ENCODE measurements at regions not wholly inside any gene's neighbourhood (a gene's known extent, or its start where the extent isn't known, plus 50 kb on each side); places are given as distances from the start of the nearest gene placed in this dataset.

DNA sequence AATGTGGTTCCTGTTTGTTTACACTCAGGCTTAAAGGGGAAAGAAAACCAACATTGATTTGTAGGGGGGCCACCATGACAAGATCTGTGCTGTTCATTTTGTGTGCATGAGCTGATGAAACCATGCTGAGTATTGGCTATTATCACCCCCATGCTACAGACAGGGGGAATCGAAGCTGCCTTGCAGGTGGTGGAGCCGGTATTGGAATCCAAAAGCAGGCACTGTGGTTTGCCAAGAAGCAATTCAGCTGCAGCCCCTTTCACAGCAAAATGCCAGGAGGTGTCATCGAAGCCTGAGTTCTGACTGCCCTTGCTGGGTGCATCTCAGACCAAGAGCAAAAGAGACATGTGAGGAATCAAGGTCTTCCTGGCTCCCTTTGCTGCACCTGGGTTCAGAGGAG lies 221.9 kb downstream of the UXS1 start:
- H3K27ac ChIP-seq (ENCODE audit: low read depth, low read length): no peak overlapping the region
- TF ChIP-seq, protein P1, sequence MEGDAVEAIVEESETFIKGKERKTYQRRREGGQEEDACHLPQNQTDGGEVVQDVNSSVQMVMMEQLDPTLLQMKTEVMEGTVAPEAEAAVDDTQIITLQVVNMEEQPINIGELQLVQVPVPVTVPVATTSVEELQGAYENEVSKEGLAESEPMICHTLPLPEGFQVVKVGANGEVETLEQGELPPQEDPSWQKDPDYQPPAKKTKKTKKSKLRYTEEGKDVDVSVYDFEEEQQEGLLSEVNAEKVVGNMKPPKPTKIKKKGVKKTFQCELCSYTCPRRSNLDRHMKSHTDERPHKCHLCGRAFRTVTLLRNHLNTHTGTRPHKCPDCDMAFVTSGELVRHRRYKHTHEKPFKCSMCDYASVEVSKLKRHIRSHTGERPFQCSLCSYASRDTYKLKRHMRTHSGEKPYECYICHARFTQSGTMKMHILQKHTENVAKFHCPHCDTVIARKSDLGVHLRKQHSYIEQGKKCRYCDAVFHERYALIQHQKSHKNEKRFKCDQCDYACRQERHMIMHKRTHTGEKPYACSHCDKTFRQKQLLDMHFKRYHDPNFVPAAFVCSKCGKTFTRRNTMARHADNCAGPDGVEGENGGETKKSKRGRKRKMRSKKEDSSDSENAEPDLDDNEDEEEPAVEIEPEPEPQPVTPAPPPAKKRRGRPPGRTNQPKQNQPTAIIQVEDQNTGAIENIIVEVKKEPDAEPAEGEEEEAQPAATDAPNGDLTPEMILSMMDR (IDR thresholded peaks at IDR 0.05; ENCODE audit: low read depth, low read length): no peak
- DNase-seq (ENCODE audit: low read depth, low spot score): no peak
- ChIA-PET POLR2A (no interaction called here), CTCF (no interaction called here)
- no peak overlapping the region for H3K4me3 ChIP-seq (ENCODE audit: low read depth, low read length)
- H3K9me3 ChIP-seq (ENCODE audit: control insufficient read depth, insufficient read depth, low read length): peaks cover 24% of the 10 kb centered on the region
- H3K27me3 ChIP-seq (ENCODE audit: control insufficient read depth, insufficient read depth, low read length): peaks cover 6% of the 10 kb centered on the region

DNA sequence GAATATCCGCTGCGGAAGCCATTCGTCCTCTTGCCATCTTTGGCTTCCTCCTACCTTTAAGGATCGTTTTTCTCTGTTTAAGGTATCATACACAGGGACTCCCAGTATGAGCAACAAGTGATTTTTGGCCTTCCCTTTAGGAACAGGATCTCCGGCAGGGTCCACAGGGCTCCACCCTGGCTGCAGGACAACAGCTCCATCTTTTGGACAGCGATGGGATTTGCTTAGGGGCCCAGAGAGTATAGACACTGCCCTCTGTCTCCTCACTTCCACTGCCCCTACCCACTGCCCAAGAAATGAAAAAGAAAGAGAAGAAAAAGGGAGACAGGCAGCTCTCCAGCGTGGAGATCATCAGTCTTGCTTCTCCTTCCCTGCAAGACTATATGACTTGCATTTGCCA lies 224.5 kb downstream of the UXS1 start:
- peaks cover 6% of the 10 kb centered on the region for H3K9me3 ChIP-seq (ENCODE audit: control insufficient read depth, insufficient read depth, low read length)
- ChIA-PET POLR2A (no interaction called here), CTCF (no interaction called here)
- DNase-seq (ENCODE audit: low read depth, low spot score): no peak
- TF ChIP-seq, protein P1 (IDR thresholded peaks at IDR 0.05; ENCODE audit: low read depth, low read length): peak; percentile 32
- H3K27ac ChIP-seq (ENCODE audit: low read depth, low read length): no peak overlapping the region
- H3K4me3 ChIP-seq (ENCODE audit: low read depth, low read length): no peak overlapping the region
- H3K27me3 ChIP-seq (ENCODE audit: control insufficient read depth, insufficient read depth, low read length): peaks cover 6% of the 10 kb centered on the region

DNA sequence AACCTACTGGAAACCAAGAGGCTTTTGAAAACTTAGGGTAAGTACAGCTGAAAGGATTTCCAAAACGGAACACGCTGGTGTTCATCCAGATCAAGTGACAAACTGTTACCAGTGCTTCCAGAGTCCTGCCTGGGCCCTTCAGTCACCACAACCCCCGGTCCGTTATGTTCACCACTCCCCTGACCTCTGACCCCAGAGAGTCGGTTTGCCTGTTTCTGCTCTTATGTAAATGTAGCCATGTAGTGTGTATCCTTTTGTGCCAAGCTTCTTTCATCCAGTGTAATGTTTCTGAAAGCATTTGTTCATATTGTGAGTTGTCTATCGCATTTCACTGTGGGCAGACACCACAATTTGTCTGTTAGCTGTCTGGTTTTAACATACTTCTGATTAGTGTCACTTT lies 217.5 kb downstream of the NCK2 start:
- Histone ChIP-seq H3K9me3 (ENCODE audit: control insufficient read depth, insufficient read depth, low read length) (no peaks in the 10 kb centered on the region), H3K27me3 (ENCODE audit: control insufficient read depth, insufficient read depth, low read length) (no peaks in the 10 kb centered on the region), H3K27ac (ENCODE audit: low read depth, low read length) (no peak overlapping the region), H3K4me3 (ENCODE audit: low read depth, low read length) (no peak overlapping the region)
- no peak for DNase-seq (ENCODE audit: low read depth, low spot score)
- TF ChIP-seq, protein P1 (IDR thresholded peaks at IDR 0.05; ENCODE audit: low read depth, low read length): no peak
- CTCF ChIA-PET: no interaction called here
- POLR2A ChIA-PET: no interaction called here

DNA sequence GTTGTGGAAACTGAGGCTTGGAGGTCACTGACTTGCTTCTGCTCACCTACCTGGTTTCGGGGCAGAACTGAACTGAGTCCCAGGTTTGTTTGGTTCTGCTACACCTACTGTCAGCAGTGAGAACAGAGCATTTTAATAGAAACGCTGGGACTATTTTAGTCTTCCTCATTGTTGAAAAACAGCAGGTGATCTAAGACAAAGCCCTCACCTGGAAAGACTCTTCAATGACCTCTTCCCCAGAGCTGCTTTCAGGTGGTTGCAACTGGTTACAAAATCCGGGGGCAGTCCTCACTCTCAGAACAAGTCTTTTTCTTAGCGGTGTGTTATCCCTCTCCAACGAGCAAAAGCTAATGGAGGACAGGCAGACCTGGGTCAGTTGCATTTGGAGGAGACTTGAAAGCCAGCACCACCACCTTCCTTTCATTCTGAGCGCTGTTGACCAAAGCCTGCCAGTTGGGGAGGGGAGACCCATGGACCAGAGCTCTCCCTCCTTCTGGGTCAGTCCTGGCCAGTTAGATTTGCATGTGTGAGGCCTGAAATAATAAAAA lies 217.0 kb downstream of the NCK2 start:
- H3K27ac ChIP-seq (ENCODE audit: low read depth, low read length): no peak overlapping the region

DNA sequence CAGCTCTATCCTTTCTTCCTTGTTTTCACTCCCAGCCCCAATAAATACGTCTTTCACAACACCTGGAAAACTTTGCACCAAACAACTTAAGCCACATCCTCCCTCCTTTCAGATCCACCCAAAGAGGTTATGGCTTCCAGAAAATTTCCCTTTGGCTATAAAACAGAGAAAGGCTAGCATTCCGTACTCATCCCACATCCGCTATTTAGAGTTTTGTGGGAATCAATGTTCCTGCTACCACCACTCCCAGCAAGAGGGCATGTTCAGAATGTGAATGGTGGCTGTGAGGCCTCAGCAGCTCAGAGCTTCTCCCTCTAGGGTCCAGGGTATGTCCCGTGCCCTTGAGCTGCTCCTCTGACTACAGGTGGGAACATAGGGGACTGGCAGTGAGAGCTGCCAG lies 214.6 kb downstream of the NCK2 start:
- TF ChIP-seq, protein P1 (IDR thresholded peaks at IDR 0.05; ENCODE audit: low read depth, low read length): no peak
- no peak for DNase-seq (ENCODE audit: low read depth, low spot score)
- Histone ChIP-seq H3K27ac (ENCODE audit: low read depth, low read length) (no peak overlapping the region), H3K27me3 (ENCODE audit: control insufficient read depth, insufficient read depth, low read length) (peaks cover 6% of the 10 kb centered on the region), H3K9me3 (ENCODE audit: control insufficient read depth, insufficient read depth, low read length) (no peaks in the 10 kb centered on the region), H3K4me3 (ENCODE audit: low read depth, low read length) (no peak overlapping the region)
- ChIA-PET CTCF (no interaction called here), POLR2A (no interaction called here)

More for the DNA sequence above, 217.0 kb downstream of the NCK2 start:
- no peak for DNase-seq (ENCODE audit: low read depth, low spot score)
- CTCF ChIA-PET: no interaction called here
- POLR2A ChIA-PET: no interaction called here
- no peak overlapping the region for H3K4me3 ChIP-seq (ENCODE audit: low read depth, low read length)
- TF ChIP-seq, protein P1 (IDR thresholded peaks at IDR 0.05; ENCODE audit: low read depth, low read length): no peak
- H3K9me3 ChIP-seq (ENCODE audit: control insufficient read depth, insufficient read depth, low read length): no peaks in the 10 kb centered on the region
- no peaks in the 10 kb centered on the region for H3K27me3 ChIP-seq (ENCODE audit: control insufficient read depth, insufficient read depth, low read length)

All from AG04450 (cell line).